CD1c-positive myeloid dendritic cell (primary cell): ENCODE measurements at regions not wholly inside any gene's neighbourhood (a gene's known extent, or its start where the extent isn't known, plus 50 kb on each side); places are given as distances from the start of the nearest gene placed in this dataset.
A peak's percentile ranks its signal among the peaks of the same experiment; 100 is the strongest.
"Not testable (repeated sequence)": the region's sequence is repeated elsewhere in the genome, so short reads cannot be mapped to it uniquely, and the experiment has no call there.

Experiments
- DNase-seq: peaks from one replicate; pipeline ENCODE4 v3.0.0-alpha.2; 2016; ENCODE audit errors: extremely low spot score

GRCh38 chr5:87105577-87105976, 162.1 kb upstream of the RASA1 start:
- no peak for DNase-seq

DNA sequence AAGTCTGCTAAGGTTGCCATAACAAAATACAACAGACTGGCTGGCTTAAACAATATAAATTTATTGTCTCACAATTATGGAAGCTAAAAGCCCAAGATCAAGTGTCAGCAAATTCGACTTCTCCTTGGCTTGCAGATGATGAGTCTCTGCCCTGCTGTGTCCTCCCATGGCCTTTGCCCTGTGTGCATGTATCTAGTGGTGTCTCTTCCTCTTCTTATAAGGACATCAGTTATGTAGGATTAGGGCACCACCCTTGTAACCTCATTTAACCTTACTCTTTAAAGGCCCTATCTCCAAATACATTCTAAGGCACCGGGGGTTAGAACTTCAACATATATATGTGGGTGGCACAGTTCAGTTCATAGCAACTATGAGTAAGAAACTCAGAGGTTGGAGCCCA, 157.9 kb upstream of the RASA1 start:
- peak; percentile 45 for DNase-seq

DNA sequence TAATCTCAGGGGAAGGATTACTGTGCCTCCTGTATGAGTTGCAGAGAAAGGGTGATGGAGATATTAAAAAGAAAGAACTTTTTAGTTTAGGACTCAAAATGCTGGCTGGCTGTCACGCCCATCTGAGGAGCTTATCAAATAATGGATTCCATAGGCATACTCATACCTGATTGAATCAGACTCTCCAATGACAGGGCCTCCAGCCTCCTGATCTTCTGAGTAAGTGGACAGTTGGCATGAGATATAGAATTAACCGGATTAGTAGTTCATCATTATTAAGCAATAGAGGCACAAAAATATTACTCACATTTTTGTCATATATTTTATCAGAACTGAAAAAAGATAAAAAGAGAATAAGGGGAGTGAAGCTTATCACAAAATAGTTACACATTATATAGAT, 157.0 kb upstream of the RASA1 start:
- DNase-seq = no peak

GRCh38 chr5:87113861-87114260, 153.8 kb upstream of the RASA1 start:
- no peak for DNase-seq

GRCh38 chr5:87114631-87115030, 153.1 kb upstream of the RASA1 start:
- DNase-seq = no peak

DNA sequence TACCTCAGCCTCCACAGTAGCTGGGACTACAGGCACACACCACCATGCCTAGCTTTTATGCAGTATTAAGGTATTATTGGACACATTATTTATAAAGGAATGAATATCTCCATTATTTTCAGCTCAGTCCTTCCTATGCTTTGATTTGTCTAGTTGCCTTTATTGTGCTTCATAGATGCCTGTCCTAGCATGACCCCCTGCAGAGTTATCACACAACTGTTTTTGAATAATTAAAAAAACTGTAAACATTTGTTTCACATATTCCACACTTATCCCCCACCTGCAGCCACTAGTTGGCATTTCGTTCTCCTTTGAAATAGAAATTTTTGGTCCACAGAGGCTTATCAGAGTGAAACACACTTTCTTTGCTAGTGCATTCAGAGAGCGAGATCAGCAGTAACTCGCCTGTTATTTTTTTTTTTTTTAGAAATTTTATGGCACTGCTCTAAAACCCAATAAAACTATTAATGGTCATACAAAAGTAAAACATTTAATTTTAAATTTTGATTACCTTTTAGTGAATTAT, 151.8 kb upstream of the RASA1 start:
- DNase-seq = no peak

DNA sequence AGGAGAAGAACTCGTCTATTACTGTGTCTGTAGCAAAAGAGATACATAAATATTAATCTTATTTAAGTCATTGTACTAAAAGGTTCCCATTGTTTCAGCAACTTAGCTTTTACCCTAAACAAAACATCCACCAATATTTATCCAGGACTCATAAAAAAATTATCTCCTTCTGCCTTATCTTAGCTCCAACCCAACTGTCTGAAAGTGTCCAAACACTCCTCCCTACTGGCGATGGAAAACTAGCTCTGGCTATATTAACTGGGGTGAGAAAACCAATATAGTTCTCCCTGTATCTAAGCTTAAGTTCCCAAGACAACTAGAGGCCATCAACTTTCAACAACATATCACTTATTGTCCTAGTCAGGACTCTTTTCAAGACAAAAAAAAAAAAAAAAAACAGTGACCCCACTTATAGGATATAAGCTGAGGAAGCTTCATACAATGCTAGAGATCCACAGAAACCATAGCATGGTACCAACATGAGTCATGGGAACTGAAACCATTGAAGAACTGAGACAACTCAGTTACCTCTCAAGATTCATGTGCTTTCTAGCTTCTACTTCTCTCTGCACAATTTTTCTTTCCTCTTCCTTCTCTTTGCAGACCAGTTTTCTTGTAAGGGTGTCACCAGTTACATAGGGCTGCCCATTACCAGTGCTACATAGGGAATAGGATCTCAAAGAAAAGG, 150.7 kb upstream of the RASA1 start:
- DNase-seq = peak; percentile 56

DNA sequence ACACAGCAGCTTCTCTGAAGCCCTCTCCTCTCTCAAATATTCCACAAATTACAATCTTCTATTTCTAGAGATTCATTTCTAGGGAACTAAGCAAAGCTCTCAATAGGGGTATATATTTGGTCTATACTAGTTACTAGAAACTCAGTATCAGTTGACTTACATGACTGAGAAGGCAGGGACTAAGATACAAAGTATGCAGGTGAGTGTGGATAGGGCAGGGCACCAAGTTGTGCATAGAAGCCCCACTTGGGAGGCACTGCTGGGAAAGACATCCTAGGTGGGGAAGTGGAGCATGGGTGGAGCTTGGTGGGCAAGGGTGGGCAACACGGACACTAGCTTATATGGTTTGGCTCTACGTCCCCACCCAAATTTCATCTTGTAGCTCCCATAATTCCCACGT, 148.1 kb upstream of the RASA1 start:
- DNase-seq = no peak

GRCh38 chr5:87120518-87121303, 147.0 kb upstream of the RASA1 start:
- peak; percentile 38 for DNase-seq

DNA sequence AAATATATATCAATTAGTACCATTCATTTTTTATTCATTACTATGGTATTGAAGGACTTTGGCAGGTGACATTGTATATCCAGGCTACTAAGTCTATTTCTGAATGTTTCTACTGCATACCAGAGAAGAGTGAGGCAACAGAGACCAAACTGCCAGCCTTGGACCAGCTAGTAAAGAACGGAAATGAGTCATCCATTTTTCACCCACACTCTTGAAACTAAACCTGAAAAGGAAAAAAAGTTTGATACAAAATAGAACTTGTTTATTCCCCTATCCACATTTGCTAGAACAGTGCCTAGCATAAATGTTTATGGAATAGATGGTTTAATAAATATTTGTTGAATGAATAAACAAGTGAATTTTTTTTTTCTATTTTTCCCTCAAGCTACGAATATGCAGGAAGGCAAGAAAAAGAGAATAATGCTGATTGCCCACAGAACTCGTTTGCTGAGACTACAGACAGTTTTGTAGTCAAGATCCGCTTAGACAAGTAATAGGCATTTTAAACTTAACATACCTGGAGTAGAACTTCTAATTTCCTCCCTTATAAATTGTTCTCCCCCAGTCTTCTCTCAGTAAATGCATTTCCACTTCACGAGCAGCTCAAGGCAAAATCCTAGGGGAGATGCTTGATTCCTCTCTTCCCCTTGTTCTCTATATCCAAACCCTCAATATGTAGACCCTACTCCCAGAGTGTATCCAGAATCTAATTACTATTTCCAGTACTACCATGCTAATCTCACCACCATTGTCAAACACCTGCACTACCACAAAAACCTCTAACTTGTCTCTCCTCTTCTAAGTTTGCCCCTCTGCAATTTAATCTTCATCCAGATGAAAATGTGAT, 146.2 kb upstream of the RASA1 start:
- DNase-seq = peak; percentile 82

DNA sequence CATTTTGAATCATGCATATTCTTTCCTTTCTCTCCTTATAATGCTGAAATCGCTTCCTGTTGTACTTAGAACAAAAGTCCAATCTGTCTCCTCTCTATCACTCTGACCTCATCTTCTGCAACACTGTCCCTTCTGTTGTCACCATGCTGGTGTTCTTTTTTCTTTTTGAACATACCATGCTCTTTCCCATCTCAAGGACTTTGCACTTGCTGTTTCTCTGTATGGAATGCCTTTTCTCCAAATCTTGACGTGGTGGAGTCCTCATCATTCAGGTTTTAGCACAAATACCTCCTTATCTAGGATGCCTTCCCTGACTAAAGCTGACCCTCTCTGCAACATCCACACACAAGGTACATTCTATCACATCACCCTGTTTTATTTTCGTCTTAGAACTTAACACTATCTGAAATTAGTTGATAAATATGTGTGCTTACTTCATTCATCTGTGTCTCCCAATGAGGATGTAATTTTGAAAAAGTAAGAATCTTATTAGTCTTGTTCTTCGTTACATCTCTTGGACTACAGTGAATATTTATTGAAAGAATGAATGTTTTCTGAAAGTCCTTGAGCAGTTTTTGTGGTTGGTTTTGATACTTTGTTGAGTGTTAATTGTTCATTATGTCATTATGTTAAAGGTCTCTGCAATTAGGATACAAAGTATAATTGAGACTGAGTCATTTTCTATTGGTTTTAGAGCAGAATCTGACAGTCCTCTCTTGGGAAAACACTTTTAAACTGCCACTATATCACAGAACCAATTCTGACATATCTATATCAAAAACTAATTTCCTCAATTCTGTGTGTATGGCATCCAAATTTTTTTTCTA, 145.3 kb upstream of the RASA1 start:
- no peak for DNase-seq

GRCh38 chr5:87125766-87126165, 141.9 kb upstream of the RASA1 start:
- no peak for DNase-seq

DNA sequence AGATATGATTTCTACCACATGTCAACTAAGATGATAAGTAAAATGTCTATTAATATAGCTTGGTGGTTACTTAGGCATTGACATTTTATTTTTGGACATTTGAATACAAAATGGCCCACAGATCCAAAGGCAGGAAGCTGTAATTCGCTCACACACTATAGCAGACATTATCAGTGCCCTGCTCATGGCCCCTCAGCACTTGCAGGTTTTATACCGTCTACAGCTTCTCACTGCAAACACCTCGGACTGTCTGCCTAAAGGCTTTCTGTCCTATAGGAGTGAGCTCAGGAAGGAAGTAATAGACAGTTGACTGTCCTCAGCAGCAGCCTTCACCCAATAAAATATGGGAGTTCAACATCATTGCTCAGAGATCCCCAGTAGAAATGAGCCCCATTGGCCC, 140.8 kb upstream of the RASA1 start:
- no peak for DNase-seq

DNA sequence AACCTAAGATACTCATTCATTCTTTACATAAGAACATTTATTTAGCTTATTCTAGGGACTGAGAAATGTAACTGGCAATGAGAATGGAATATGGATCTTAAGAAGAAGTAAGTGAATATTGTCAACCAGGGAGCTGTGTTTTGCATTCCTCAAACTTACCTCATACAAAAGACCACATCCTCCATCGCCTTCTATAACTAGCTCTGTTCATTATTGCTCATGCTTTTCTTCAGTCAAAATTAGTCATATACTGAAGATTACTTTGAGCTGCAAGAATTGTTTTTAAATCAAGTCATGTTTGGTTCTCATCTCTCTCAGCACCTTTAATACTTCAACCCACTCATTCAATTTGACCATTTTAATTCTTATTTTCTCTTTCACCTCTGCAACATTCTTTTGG, 140.3 kb upstream of the RASA1 start:
- no peak for DNase-seq

GRCh38 chr5:87127956-87128687, 139.6 kb upstream of the RASA1 start:
- DNase-seq = no peak

DNA sequence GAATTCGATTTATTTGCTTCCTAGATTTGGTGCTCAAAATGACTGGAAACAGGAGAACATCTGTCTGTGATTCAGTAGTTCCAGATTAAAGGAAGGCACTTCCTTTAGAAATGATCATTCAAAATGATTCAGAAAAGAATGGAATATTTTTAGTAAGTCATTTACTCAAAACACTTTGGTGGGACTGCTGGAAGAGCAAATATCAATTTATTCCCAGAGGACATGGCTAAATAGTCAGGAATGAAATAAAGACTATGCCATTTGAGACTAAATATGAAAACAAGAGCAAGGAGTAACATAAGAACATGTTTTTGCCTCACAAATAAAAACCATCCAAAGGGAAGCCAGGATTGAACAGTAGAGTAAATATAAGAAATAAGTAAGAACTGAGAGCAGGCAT, 138.6 kb upstream of the RASA1 start:
- no peak for DNase-seq

DNA sequence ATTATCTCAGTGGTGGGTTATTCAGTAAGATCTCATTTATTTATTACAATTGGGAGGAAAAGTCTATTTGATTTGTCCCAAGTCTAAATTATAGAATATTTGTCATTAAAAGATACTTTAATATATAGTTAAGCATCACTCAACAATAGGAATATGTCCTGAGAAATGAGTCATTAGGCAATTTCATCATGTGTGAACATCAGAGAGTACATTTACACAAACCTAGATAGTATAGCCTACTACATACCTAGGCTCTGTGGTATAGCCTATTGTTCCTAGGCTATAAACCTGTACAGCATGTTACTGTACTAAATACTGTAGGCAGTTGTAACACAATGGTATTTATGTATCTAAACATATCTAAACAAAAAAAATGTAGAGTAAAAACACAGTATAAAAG, 135.0 kb upstream of the RASA1 start:
- DNase-seq = no peak

DNA sequence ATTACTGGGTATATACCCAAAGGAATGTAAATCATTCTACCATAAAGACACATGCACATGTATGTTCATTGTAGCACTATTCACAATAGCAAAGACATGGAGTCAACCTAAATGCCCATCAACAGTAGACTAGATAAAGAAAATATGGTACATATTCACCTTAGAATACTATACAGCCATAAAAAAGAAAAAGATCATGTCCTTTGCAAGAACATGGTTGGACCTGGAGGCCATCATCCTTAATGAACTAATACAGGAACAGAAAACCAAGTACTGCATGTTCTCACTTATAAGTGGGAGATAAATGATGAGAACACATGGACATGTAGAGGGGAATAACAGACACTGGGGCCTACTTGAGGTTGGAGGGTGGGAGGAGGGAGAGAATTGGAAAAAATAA, 133.2 kb upstream of the RASA1 start:
- DNase-seq = not testable (repeated sequence)

GRCh38 chr5:87136096-87136495, 131.6 kb upstream of the RASA1 start:
- no peak for DNase-seq

DNA sequence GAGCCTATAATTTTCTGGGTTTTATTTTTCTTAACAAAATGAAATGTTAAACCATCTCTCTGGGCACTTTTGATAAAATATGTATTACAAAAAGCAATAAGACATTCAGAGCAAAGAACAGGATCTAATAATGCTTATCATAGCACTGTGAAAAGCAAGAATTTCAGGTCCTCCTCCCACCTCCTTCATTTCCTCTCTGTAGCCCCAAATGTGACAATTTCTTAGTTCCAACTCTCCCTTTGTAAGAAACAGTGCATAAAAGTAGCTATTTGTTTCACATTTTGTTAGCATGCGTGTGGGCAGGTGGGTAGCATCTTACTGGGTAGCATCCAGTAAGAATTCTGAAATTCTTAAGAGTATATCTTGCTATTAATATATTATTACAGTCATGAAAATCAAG, 130.9 kb upstream of the RASA1 start:
- DNase-seq = peak; percentile 12

DNA sequence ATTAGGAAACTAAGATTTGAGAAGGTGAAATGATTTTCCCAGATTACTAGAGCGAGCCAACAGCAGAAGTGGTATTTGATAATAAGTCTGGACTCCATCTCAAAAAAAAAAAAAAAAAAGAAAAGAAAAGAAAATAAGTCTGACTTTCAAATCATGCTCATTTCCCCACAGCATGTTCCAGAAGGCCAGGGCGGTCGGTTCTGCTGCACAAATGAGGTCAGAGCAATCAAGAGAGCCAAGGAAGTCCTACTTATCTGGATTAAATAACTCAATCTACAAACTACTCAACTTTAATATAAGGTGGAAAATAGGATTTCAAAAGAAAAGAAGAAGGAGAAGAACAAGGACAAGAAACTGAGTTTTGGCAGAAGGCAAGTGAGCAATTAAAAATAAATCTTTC, 130.4 kb upstream of the RASA1 start:
- no peak for DNase-seq
